ENCODE measurements at regions not wholly inside any gene's neighbourhood (a gene's known extent, or its start where the extent isn't known, plus 50 kb on each side); places are given as distances from the start of the nearest gene placed in this dataset.
"Not testable (repeated sequence)": the region's sequence is repeated elsewhere in the genome, so short reads cannot be mapped to it uniquely, and the experiment has no call there.

DNA sequence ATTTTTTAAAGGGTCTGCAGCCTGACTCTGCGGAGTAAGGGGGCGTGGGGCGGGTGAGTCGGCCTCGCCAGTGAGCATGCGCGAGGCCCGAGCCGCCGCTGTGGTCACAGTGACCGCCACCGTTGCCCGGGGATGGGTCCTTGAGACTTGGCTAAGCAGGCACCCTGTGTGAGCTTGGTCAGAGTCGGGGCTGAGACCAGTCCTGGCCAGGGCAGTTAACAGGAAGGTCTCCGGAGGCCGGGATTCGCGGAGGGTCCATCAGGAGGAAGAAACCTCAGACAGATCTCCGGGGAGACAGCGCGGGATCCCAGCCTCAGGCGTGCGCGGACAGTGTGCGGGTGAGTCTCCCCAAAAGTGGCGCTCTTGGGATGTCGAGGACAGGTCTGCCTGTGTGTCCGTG lies 1384.4 kb upstream of the PCDH10 start:
- no peaks in the 10 kb centered on the region for H3K36me3 ChIP-seq (ENCODE audit: insufficient read depth, low read length)
- H3K4me2 ChIP-seq (ENCODE audit: low read length): no peak overlapping the region
- H3K9me2 ChIP-seq (ENCODE audit: insufficient read depth, low read length): no peaks in the 10 kb centered on the region
- no peak overlapping the region for H3K9ac ChIP-seq (ENCODE audit: low read length)
- H4K20me1 ChIP-seq (ENCODE audit: insufficient read depth): no peaks in the 10 kb centered on the region
- H3K79me2 ChIP-seq (replicated peaks; ENCODE audit: insufficient read depth, low read length): no peaks in the 10 kb centered on the region
- H3K27ac ChIP-seq (ENCODE audit: low read length): no peak overlapping the region
- no peaks in the 10 kb centered on the region for H3K27me3 ChIP-seq (ENCODE audit: insufficient read depth, low read depth, low read length)
- H3F3A ChIP-seq (ENCODE audit: insufficient read depth, low read length, poor library complexity, severe bottlenecking): no peaks in the 10 kb centered on the region
- H2AFZ ChIP-seq (ENCODE audit: low read depth, low read length): no peak overlapping the region
- H3K9me3 ChIP-seq (ENCODE audit: low read length): no peaks in the 10 kb centered on the region
- no peak for TF ChIP-seq EP300 (conservative IDR thresholded peaks at IDR 0.05; ENCODE audit: poor library complexity, severe bottlenecking)
- TF ChIP-seq, protein P1, sequence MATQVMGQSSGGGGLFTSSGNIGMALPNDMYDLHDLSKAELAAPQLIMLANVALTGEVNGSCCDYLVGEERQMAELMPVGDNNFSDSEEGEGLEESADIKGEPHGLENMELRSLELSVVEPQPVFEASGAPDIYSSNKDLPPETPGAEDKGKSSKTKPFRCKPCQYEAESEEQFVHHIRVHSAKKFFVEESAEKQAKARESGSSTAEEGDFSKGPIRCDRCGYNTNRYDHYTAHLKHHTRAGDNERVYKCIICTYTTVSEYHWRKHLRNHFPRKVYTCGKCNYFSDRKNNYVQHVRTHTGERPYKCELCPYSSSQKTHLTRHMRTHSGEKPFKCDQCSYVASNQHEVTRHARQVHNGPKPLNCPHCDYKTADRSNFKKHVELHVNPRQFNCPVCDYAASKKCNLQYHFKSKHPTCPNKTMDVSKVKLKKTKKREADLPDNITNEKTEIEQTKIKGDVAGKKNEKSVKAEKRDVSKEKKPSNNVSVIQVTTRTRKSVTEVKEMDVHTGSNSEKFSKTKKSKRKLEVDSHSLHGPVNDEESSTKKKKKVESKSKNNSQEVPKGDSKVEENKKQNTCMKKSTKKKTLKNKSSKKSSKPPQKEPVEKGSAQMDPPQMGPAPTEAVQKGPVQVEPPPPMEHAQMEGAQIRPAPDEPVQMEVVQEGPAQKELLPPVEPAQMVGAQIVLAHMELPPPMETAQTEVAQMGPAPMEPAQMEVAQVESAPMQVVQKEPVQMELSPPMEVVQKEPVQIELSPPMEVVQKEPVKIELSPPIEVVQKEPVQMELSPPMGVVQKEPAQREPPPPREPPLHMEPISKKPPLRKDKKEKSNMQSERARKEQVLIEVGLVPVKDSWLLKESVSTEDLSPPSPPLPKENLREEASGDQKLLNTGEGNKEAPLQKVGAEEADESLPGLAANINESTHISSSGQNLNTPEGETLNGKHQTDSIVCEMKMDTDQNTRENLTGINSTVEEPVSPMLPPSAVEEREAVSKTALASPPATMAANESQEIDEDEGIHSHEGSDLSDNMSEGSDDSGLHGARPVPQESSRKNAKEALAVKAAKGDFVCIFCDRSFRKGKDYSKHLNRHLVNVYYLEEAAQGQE (IDR thresholded peaks at IDR 0.05; ENCODE audit: borderline replicate concordance): no peak
- no peak for TF ChIP-seq POLR2AphosphoS5 (IDR thresholded peaks at IDR 0.05)
- no peak for TF ChIP-seq MXI1 (conservative IDR thresholded peaks at IDR 0.05; ENCODE audit: poor library complexity, severe bottlenecking)
- TF ChIP-seq TAF1 (IDR thresholded peaks at IDR 0.05; ENCODE audit: low read depth): no peak
- no peak for TF ChIP-seq EZH2 (IDR thresholded peaks at IDR 0.05; ENCODE audit: borderline replicate concordance, insufficient read depth, low read length, poor library complexity, severe bottlenecking)
- no peak overlapping the region for H3K4me3 ChIP-seq (ENCODE audit: low read length)

DNA sequence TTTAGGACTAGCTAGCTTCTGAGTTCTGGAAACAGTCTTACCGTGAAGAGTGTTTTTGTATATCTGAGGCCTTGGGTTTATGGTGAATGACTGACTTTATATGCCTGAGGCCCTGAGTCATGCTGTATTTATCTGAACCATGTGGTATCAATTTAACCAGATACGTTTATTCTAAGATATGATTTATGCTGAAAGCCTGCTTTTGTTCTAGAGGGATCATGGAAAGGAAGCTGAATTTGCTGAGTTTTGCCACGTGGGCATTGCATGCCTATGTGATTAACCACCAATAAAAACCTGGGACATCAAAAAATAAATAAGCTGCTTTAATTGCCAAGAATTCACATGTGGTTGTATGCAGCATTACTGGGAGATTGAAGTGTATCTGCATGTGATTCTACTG lies 1374.7 kb upstream of the PCDH10 start:
- H3F3A ChIP-seq (ENCODE audit: insufficient read depth, low read length, poor library complexity, severe bottlenecking); H3K4me3 ChIP-seq (ENCODE audit: low read length); H3K79me2 ChIP-seq (replicated peaks; ENCODE audit: insufficient read depth, low read length); H3K9ac ChIP-seq (ENCODE audit: low read length); H3K36me3 ChIP-seq (ENCODE audit: insufficient read depth, low read length); H3K27ac ChIP-seq (ENCODE audit: low read length); H3K9me3 ChIP-seq (ENCODE audit: low read length); H3K4me2 ChIP-seq (ENCODE audit: low read length); H4K20me1 ChIP-seq (ENCODE audit: insufficient read depth); H2AFZ ChIP-seq (ENCODE audit: low read depth, low read length); H3K9me2 ChIP-seq (ENCODE audit: insufficient read depth, low read length); H3K27me3 ChIP-seq (ENCODE audit: insufficient read depth, low read depth, low read length): not testable (repeated sequence)

DNA sequence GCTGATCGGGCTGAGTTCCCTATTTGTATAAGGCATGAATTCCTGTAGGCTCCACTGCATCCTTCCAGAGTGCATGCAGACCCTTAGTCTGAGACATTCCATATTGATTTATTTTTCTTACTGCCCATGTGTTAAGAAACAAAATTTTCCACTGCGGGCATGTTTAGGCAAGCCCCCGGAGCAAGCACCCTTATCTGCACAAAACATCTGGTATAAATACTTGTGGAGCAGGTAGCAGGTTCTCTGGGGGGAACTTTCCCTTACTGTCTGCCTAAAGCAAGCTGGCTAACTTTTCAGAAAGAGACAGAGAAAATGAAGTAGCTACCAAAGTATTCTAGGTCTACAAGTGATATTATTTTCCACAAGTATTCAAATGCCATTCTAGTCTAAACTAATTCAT lies 1338.5 kb upstream of the PCDH10 start:
- not testable (repeated sequence) for H3K27ac ChIP-seq (ENCODE audit: low read length); H3K36me3 ChIP-seq (ENCODE audit: insufficient read depth, low read length); H3F3A ChIP-seq (ENCODE audit: insufficient read depth, low read length, poor library complexity, severe bottlenecking); H4K20me1 ChIP-seq (ENCODE audit: insufficient read depth); H3K9ac ChIP-seq (ENCODE audit: low read length); H3K27me3 ChIP-seq (ENCODE audit: insufficient read depth, low read depth, low read length); H3K4me3 ChIP-seq (ENCODE audit: low read length); H3K9me2 ChIP-seq (ENCODE audit: insufficient read depth, low read length); H3K4me2 ChIP-seq (ENCODE audit: low read length); H2AFZ ChIP-seq (ENCODE audit: low read depth, low read length); H3K9me3 ChIP-seq (ENCODE audit: low read length); H3K79me2 ChIP-seq (replicated peaks; ENCODE audit: insufficient read depth, low read length)

Small RNA genes lying in the stretch of these regions (small RNA-seq; reads per million reads assigned to genes)
- gene AC105424.1: 0 reads per million in 3 experiments
- 0 to 0.03 (median 0) reads per million in 3 experiments for gene RF00156
- 0 reads per million in 3 experiments for gene RN7SL205P
- 0 reads per million in 3 experiments for gene RNU6-224P

All from neural cell (in vitro differentiated cells).